ENCODE measurements at regions not wholly inside any gene's neighbourhood (a gene's known extent, or its start where the extent isn't known, plus 50 kb on each side); places are given as distances from the start of the nearest gene placed in this dataset.

DNA sequence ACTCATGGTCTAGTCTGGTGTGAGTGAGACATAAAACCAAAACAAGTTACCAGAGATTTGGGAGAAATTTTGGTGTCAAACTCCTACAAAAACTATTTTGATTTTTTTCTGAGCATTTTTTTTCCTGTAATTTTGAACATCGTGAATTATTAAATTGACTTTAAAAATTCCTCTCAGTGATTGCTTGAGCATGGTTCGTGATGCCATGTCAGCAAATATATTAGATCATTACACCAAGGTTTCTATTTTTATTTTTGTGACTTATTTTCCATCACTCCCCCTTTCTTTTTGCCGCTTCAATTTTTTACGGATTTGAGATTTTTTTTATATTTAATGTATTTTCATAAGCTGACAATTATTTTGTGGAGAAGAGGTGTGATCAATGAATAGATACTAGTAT is 613.9 kb upstream of the LRATD1 start:
- Histone ChIP-seq H3K36me3 (ENCODE audit: control insufficient read depth in 2 of 2, insufficient read depth in 2 of 2, low read length in 1 of 2) (no peaks in the 10 kb centered on the region), H3K27me3 (replicated peaks in 1 of 2; ENCODE audit: control insufficient read depth in 2 of 2, insufficient read depth in 2 of 2, low read length in 1 of 2) (no peaks in the 10 kb centered on the region), H3K4me2 (ENCODE audit: control insufficient read depth, insufficient read depth) (no peak overlapping the region), H3K9ac (ENCODE audit: control insufficient read depth, insufficient read depth, low read length) (no peak overlapping the region), H2AFZ (ENCODE audit: control insufficient read depth, low read depth, low read length) (no peak overlapping the region), H3K4me3 (no peak overlapping the region), H3K79me2 (ENCODE audit: control insufficient read depth, insufficient read depth, low read length) (no peaks in the 10 kb centered on the region), H3K27ac (ENCODE audit: control insufficient read depth, insufficient read depth) (no peak overlapping the region), H4K20me1 (ENCODE audit: control insufficient read depth, insufficient read depth) (no peaks in the 10 kb centered on the region), H3K9me3 (replicated peaks; ENCODE audit: control insufficient read depth, insufficient read depth, low read length) (no peaks in the 10 kb centered on the region), H3K4me1 (ENCODE audit: control insufficient read depth, insufficient read depth, low read length) (no peaks in the 10 kb centered on the region)
- 24% methylated on average over 4 of the region's 4 CpGs for whole genome bisulfite sequencing (ENCODE audit: insufficient coverage, insufficient replicate concordance, low lambda C conversion rate, missing lambda C conversion rate)
- intact Hi-C loops (cut with micrococcal nuclease; ENCODE audit: unreplicated experiment): no loop called here
- POLR2A ChIA-PET: no interaction called here
- DNase-seq (ENCODE audit: low read depth, low spot score) (no peak), FAIRE-seq (no peak), ATAC-seq (no peak)
- CTCF ChIA-PET: no interaction called here
- no TSS peak for BruUV-seq (replicated peaks)
- SMC1A ChIA-PET (ENCODE audit: uncharacterized antibody, unreplicated experiment): no interaction called here
- TF ChIP-seq IKZF1 (conservative IDR thresholded peaks at IDR 0.05) (no peak), BMI1 (IDR thresholded peaks at IDR 0.05; ENCODE audit: borderline replicate concordance) (no peak)
- in situ Hi-C loops (cut with MboI): no loop called here
- RAD21 ChIA-PET (ENCODE audit: unreplicated experiment): no interaction called here

DNA sequence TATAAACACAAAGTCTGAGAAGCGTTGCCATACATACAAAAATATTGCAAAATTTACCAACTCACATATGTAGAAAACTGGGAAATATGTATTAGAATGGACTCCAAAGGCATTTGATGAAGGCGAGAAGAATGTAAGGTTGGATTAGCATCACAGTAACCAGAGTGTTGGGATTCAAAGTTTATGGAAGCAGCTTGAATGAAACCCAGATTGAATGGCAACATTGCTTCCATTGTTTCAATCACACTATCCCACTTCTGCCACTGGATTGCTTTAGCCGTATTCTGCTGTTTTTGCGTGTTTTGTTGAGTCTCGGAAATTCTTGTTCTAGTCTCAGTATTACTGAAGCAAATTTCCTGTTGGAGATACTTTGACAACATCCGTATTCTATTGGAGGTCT is 609.0 kb upstream of the LRATD1 start:
- no peaks in the 10 kb centered on the region for H3K9me3 ChIP-seq (replicated peaks; ENCODE audit: control insufficient read depth, insufficient read depth, low read length)
- in situ Hi-C loops (cut with MboI) (no loop called here), intact Hi-C loops (cut with micrococcal nuclease; ENCODE audit: unreplicated experiment) (no loop called here)
- 27% methylated on average over 6 of the region's 6 CpGs for WGBS (ENCODE audit: insufficient coverage, insufficient replicate concordance, low lambda C conversion rate, missing lambda C conversion rate)
- H3K4me2 ChIP-seq (ENCODE audit: control insufficient read depth, insufficient read depth): no peak overlapping the region
- ChIA-PET RAD21 (ENCODE audit: unreplicated experiment) (no interaction called here), CTCF (interaction anchor here (2.1 kb wide), 1 partner anchor 11 kb away, joined by 5 read pairs; no protein-coding TSS in a partner anchor), POLR2A (no interaction called here), SMC1A (ENCODE audit: uncharacterized antibody, unreplicated experiment) (interaction anchor here (0.6 to 1.0 kb wide), 2 partner anchors 11 to 223 kb away, joined by 3 read pairs; no protein-coding TSS in a partner anchor)
- H3K27ac ChIP-seq (ENCODE audit: control insufficient read depth, insufficient read depth): no peak overlapping the region
- no peaks in the 10 kb centered on the region for H3K27me3 ChIP-seq (replicated peaks in 1 of 2; ENCODE audit: control insufficient read depth in 2 of 2, insufficient read depth in 2 of 2, low read length in 1 of 2)
- H2AFZ ChIP-seq (ENCODE audit: control insufficient read depth, low read depth, low read length): no peak overlapping the region
- H3K4me1 ChIP-seq (ENCODE audit: control insufficient read depth, insufficient read depth, low read length): no peaks in the 10 kb centered on the region
- ATAC-seq (no peak), DNase-seq (ENCODE audit: low read depth, low spot score) (no peak), FAIRE-seq (peak; percentile 13)
- no peak overlapping the region for H3K9ac ChIP-seq (ENCODE audit: control insufficient read depth, insufficient read depth, low read length)
- H3K36me3 ChIP-seq (ENCODE audit: control insufficient read depth in 2 of 2, insufficient read depth in 2 of 2, low read length in 1 of 2): no peaks in the 10 kb centered on the region
- H4K20me1 ChIP-seq (ENCODE audit: control insufficient read depth, insufficient read depth): no peaks in the 10 kb centered on the region
- BruUV-seq (replicated peaks): no TSS peak
- H3K4me3 ChIP-seq: no peak overlapping the region
- H3K79me2 ChIP-seq (ENCODE audit: control insufficient read depth, insufficient read depth, low read length): no peaks in the 10 kb centered on the region
- TF ChIP-seq EP300 (IDR thresholded peaks at IDR 0.05; ENCODE audit: borderline replicate concordance in 1 of 2, control insufficient read depth in 1 of 2, low read depth in 2 of 2, low read length in 2 of 2): no peak
- TF ChIP-seq ZZZ3 (IDR thresholded peaks at IDR 0.05; ENCODE audit: control insufficient read depth, insufficient read length, low read depth): no peak
- no peak for TF ChIP-seq PAX8 (IDR thresholded peaks at IDR 0.05)
- TF ChIP-seq NR2F1 (conservative IDR thresholded peaks at IDR 0.05): no peak
- no peak for TF ChIP-seq MYC (IDR thresholded peaks at IDR 0.05; ENCODE audit: insufficient read depth, insufficient read length, insufficient replicate concordance, low read length, severe bottlenecking)
- TF ChIP-seq SMC3 (IDR thresholded peaks at IDR 0.05; ENCODE audit: borderline replicate concordance, low read length): no peak
- TF ChIP-seq MXI1 (IDR thresholded peaks at IDR 0.05; ENCODE audit: low read depth, low read length): no peak
- TF ChIP-seq CBFB (IDR thresholded peaks at IDR 0.05; ENCODE audit: low read depth): no peak
- no peak for TF ChIP-seq REST (IDR thresholded peaks at IDR 0.05; ENCODE audit: low read depth, low read length)
- TF ChIP-seq SREBF1 (IDR thresholded peaks at IDR 0.05; ENCODE audit: low read length): no peak
- TF ChIP-seq NBN (IDR thresholded peaks at IDR 0.05): no peak
- no peak for TF ChIP-seq TAF1 (IDR thresholded peaks at IDR 0.05; ENCODE audit: borderline replicate concordance, low read depth, low read length)
- TF ChIP-seq TCF12 (IDR thresholded peaks at IDR 0.05; ENCODE audit: low read depth, low read length): no peak
- no peak for TF ChIP-seq MEF2A (IDR thresholded peaks at IDR 0.05; ENCODE audit: insufficient read depth, low read depth, low read length)
- no peak for TF ChIP-seq BMI1 (IDR thresholded peaks at IDR 0.05; ENCODE audit: borderline replicate concordance)
- TF ChIP-seq POU2F2 (IDR thresholded peaks at IDR 0.05; ENCODE audit: borderline replicate concordance, low read depth, low read length): no peak
- no peak for TF ChIP-seq CBX3 (IDR thresholded peaks at IDR 0.05; ENCODE audit: borderline replicate concordance, low read depth)
